Tibial nerve (tissue), 4 donors: ENCODE measurements at regions not wholly inside any gene's neighbourhood (a gene's known extent, or its start where the extent isn't known, plus 50 kb on each side); places are given as distances from the start of the nearest gene placed in this dataset.

Experiments used
- EP300 ChIP-seq, 2 donors: sonication (generic); formaldehyde crosslinking; IDR thresholded peaks; one replicate each; pipeline ENCODE4 v1.6.1; 2017; ENCODE audit warnings: antibody characterized with exemption in 2 of 2, mild to moderate bottlenecking in 1 of 2
- POLR2A ChIP-seq, 2 donors: fragments of 450-650 bp; IDR thresholded peaks; one replicate each; pipeline ENCODE4 v1.6.1; 2017; ENCODE audit warnings: antibody characterized with exemption in 2 of 2, mild to moderate bottlenecking in 2 of 2, moderate library complexity in 2 of 2
- TF ChIP-seq, protein P1 (sequence below), 5 experiments: fragments of 200-600 bp in 3 of 5; fragments of 450-650 bp in 2 of 5; sonication (generic) in 3 of 5; IDR thresholded peaks; one replicate each; pipeline ENCODE4 v1.5.1; 2016 to 2019; ENCODE audit warnings: antibody characterized with exemption in 5 of 5, mild to moderate bottlenecking in 3 of 5, moderate library complexity in 2 of 5

DNA sequence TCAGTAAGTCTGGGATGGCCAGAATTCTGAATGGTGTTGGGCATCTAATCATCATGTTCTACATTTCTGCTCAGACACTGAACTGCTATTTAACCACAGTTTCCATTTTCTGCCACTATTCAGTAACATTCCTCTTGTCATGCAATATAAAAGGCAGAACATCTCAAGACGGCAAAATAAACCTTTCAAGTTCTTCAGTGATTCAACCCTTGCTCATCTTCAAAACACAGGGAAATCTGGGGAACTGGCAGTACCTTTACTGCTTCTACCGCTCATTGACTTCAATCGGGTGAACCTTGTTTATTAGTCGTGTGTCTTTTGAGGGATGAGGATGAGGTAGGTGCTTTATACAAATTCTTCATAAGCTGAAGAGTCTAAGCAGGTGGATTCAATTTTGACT, 184.7 kb upstream of the ANK3 start:
- TF ChIP-seq, protein P1, sequence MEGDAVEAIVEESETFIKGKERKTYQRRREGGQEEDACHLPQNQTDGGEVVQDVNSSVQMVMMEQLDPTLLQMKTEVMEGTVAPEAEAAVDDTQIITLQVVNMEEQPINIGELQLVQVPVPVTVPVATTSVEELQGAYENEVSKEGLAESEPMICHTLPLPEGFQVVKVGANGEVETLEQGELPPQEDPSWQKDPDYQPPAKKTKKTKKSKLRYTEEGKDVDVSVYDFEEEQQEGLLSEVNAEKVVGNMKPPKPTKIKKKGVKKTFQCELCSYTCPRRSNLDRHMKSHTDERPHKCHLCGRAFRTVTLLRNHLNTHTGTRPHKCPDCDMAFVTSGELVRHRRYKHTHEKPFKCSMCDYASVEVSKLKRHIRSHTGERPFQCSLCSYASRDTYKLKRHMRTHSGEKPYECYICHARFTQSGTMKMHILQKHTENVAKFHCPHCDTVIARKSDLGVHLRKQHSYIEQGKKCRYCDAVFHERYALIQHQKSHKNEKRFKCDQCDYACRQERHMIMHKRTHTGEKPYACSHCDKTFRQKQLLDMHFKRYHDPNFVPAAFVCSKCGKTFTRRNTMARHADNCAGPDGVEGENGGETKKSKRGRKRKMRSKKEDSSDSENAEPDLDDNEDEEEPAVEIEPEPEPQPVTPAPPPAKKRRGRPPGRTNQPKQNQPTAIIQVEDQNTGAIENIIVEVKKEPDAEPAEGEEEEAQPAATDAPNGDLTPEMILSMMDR (IDR thresholded peaks at IDR 0.05): no peak
- no peak for TF ChIP-seq POLR2A (IDR thresholded peaks at IDR 0.05)
- TF ChIP-seq EP300 (IDR thresholded peaks at IDR 0.05): no peak
